Nucleus accumbens (tissue), 56 donors: ENCODE measurements at regions not wholly inside any gene's neighbourhood (a gene's known extent, or its start where the extent isn't known, plus 50 kb on each side); places are given as distances from the start of the nearest gene placed in this dataset.
A peak's percentile ranks its signal among the peaks of the same experiment; 100 is the strongest.

Experiments used
- DNase-seq, 56 donors: peaks; one replicate each; lab custom pipeline; 2025; lab: John Stamatoyannopoulos, UW

GRCh38 chr2:136582628-136583205 is 182.6 kb upstream of the THSD7B start:
- DNase-seq: peak in 3 of 56 donors; percentile 0 to 2 (median 1)

- DNase-seq: peak in 12 of 56 donors; percentile 0 to 38 (median 6)
Measured at GRCh38 chr2:136572335-136572734, 193.0 kb upstream of the THSD7B start.

- no peak for DNase-seq
Measured at GRCh38 chr2:136557203-136557602, 208.1 kb upstream of the THSD7B start.

GRCh38 chr2:136550181-136550580 is 215.2 kb upstream of the THSD7B start:
- DNase-seq: no peak

- DNase-seq: no peak
Measured at GRCh38 chr2:136539355-136539754, 226.0 kb upstream of the THSD7B start.

- peak in 33 of 56 donors; percentile 1 to 52 (median 17) for DNase-seq
Measured at GRCh38 chr2:136538489-136538888, 226.9 kb upstream of the THSD7B start.

GRCh38 chr2:136534811-136535210 is 230.5 kb upstream of the THSD7B start:
- DNase-seq: no peak

- DNase-seq: no peak
Measured at GRCh38 chr2:136532171-136532570, 233.2 kb upstream of the THSD7B start.

GRCh38 chr2:136531731-136532130 is 233.6 kb upstream of the THSD7B start:
- no peak for DNase-seq

GRCh38 chr2:136530146-136530545 is 235.2 kb upstream of the THSD7B start:
- DNase-seq: no peak

- DNase-seq: no peak
Measured at GRCh38 chr2:136527560-136527959, 237.8 kb upstream of the THSD7B start.

GRCh38 chr2:136522724-136523123 is 242.6 kb upstream of the THSD7B start:
- no peak for DNase-seq

GRCh38 chr2:136517716-136518115 is 247.6 kb upstream of the THSD7B start:
- DNase-seq: no peak

GRCh38 chr2:136510244-136510643 is 255.1 kb upstream of the THSD7B start:
- DNase-seq: no peak

- no peak for DNase-seq
Measured at GRCh38 chr2:136505462-136505861, 259.9 kb upstream of the THSD7B start.

GRCh38 chr2:136502660-136503059 is 262.7 kb upstream of the THSD7B start:
- DNase-seq: no peak

GRCh38 chr2:136497709-136498108 is 267.6 kb upstream of the THSD7B start:
- DNase-seq: no peak

GRCh38 chr2:136496966-136497365 is 268.4 kb upstream of the THSD7B start:
- DNase-seq: no peak

GRCh38 chr2:136495636-136496035 is 269.7 kb upstream of the THSD7B start:
- no peak for DNase-seq

- DNase-seq: no peak
Measured at GRCh38 chr2:136492901-136493300, 272.4 kb upstream of the THSD7B start.

GRCh38 chr2:136490100-136490499 is 275.2 kb upstream of the THSD7B start:
- DNase-seq: no peak

- no peak for DNase-seq
Measured at GRCh38 chr2:136487421-136487820, 277.9 kb upstream of the THSD7B start.

- DNase-seq: no peak
Measured at GRCh38 chr2:136486115-136486514, 279.2 kb upstream of the THSD7B start.
